Spleen (tissue), 7 donors: ENCODE measurements at regions not wholly inside any gene's neighbourhood (a gene's known extent, or its start where the extent isn't known, plus 50 kb on each side); places are given as distances from the start of the nearest gene placed in this dataset.

Experiments
- POLR2A ChIP-seq, 3 donors: fragments of 450-650 bp; IDR thresholded peaks; one replicate each; pipeline ENCODE4 v1.5.1; 2017; ENCODE audit warnings: antibody characterized with exemption in 3 of 3, mild to moderate bottlenecking in 1 of 3
- POLR2AphosphoS5 ChIP-seq, 3 donors: sonication (generic); formaldehyde crosslinking; IDR thresholded peaks; one replicate each; pipeline ENCODE4 v1.5.1; 2017; ENCODE audit warnings: antibody characterized with exemption in 3 of 3
- TF ChIP-seq, protein P1 (sequence below), 11 experiments: fragments of 200-600 bp in 7 of 11; fragments of 450-650 bp in 4 of 11; sonication (generic) in 4 of 11; IDR thresholded peaks in 8 of 11; conservative IDR thresholded peaks in 3 of 11; 1 replicate in 7 of 11; 2 replicates in 4 of 11; pipeline versions ENCODE4 v1.4.0 to v1.8.0; 2016 to 2021; ENCODE audit warnings: antibody characterized with exemption in 11 of 11, inconsistent platforms in 4 of 11, mild to moderate bottlenecking in 1 of 11
- donor health status: DM: no; HTN: no; CAD: no; lungs with moderate emphysema.
- donor health status: DM: no; HTN: no; CAD: no.
- donor health status: DM: no; HTN: no; CAD: no.

DNA sequence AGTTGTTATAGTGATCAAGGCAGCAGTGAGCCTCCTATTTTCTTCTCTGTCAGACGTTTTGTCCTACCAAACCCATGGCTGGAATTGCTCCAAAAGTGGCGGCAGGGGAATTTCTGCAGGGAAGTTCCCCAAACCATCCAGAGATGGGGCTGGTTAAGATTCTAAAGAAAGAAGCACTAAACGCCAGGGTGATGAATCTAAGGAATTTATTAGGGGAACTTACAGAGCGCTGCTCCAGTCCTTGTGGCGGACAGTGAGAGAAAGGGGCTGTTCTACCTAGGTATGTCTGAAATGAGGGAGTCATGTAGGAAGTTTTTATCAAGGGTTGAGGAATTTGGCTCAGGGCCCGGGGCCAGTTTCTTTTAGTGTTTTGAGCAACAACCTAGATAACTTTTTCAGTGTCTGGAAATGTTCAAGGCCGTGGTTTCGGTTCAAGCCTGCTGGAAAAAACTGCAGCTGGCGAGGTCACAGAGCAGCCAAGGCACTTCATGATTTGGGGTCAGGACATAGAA is 222.4 kb upstream of the B3GALT2 start:
- TF ChIP-seq, protein P1, sequence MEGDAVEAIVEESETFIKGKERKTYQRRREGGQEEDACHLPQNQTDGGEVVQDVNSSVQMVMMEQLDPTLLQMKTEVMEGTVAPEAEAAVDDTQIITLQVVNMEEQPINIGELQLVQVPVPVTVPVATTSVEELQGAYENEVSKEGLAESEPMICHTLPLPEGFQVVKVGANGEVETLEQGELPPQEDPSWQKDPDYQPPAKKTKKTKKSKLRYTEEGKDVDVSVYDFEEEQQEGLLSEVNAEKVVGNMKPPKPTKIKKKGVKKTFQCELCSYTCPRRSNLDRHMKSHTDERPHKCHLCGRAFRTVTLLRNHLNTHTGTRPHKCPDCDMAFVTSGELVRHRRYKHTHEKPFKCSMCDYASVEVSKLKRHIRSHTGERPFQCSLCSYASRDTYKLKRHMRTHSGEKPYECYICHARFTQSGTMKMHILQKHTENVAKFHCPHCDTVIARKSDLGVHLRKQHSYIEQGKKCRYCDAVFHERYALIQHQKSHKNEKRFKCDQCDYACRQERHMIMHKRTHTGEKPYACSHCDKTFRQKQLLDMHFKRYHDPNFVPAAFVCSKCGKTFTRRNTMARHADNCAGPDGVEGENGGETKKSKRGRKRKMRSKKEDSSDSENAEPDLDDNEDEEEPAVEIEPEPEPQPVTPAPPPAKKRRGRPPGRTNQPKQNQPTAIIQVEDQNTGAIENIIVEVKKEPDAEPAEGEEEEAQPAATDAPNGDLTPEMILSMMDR (IDR thresholded peaks at IDR 0.05 in 8 of 11, conservative IDR thresholded peaks at IDR 0.05 in 3 of 11) = no peak
- TF ChIP-seq POLR2AphosphoS5 (IDR thresholded peaks at IDR 0.05) = no peak
- no peak for TF ChIP-seq POLR2A (IDR thresholded peaks at IDR 0.05)
